Ishikawa (cell line): ENCODE measurements at regions not wholly inside any gene's neighbourhood (a gene's known extent, or its start where the extent isn't known, plus 50 kb on each side); places are given as distances from the start of the nearest gene placed in this dataset.

Experiments used
- CEBPB ChIP-seq: IDR thresholded peaks from 2 replicates; pipeline ENCODE4 v1.6.1; 2012
- CREB1 ChIP-seq: IDR thresholded peaks from 2 replicates; pipeline ENCODE4 v1.6.1; 2012; ENCODE audit warnings: low read depth
- EGR1 ChIP-seq: IDR thresholded peaks from 2 replicates; pipeline ENCODE4 v1.6.1; 2012
- EP300 ChIP-seq: IDR thresholded peaks from 2 replicates; pipeline ENCODE4 v1.6.1; 2012; ENCODE audit warnings: borderline replicate concordance
- FOXM1 ChIP-seq: IDR thresholded peaks from 2 replicates; pipeline ENCODE4 v1.6.1; 2012; ENCODE audit warnings: low read depth, borderline replicate concordance
- NFIC ChIP-seq: IDR thresholded peaks from 2 replicates; pipeline ENCODE4 v1.6.1; 2012
- RAD21 ChIP-seq: IDR thresholded peaks from 2 replicates; pipeline ENCODE4 v1.6.1; 2012; ENCODE audit warnings: low read depth
- REST ChIP-seq: IDR thresholded peaks from 2 replicates; pipeline ENCODE4 v1.6.1; 2012; ENCODE audit warnings: low read depth, mild to moderate bottlenecking
- TAF1 ChIP-seq: IDR thresholded peaks from 2 replicates; pipeline ENCODE4 v1.6.1; 2012; ENCODE audit warnings: low read depth, mild to moderate bottlenecking
- TCF12 ChIP-seq: IDR thresholded peaks from 2 replicates; pipeline ENCODE4 v1.6.1; 2012; ENCODE audit warnings: low read depth
- TEAD4 ChIP-seq: IDR thresholded peaks from 2 replicates; pipeline ENCODE4 v1.6.1; 2012
- USF1 ChIP-seq: IDR thresholded peaks from 2 replicates; pipeline ENCODE4 v1.6.1; 2012
- YY1 ChIP-seq: IDR thresholded peaks from 2 replicates; pipeline ENCODE4 v1.6.1; 2012; ENCODE audit warnings: low read depth
- ZBTB7A ChIP-seq: IDR thresholded peaks from 2 replicates; pipeline ENCODE4 v1.6.1; 2012; ENCODE audit warnings: low read depth
- TF ChIP-seq, protein P1 (sequence below): IDR thresholded peaks from 2 replicates; pipeline ENCODE4 v1.6.1; 2012

DNA sequence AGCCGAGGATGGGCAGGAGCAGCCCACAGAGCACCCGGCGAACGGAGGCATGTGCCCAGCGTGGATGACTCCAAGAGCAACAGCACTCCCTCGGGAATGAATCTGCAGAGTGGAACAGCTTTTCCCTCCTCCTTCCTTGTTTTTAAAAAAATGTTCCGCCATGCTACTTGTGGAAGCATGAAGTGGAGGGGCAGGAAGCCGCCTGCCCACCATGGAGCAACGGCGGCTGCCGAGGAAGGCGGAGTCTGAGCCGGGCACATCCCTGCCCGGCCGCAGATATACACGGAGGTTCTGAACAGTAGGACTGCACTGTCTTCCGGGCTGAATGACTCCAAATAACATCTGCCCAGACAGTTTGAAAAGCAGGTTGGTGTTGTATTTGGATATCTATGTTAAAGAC is 65.2 kb downstream of the SOX1 start:
- no peak for TF ChIP-seq RAD21
- no peak for TF ChIP-seq CREB1
- TF ChIP-seq TAF1: no peak
- no peak for TF ChIP-seq EP300
- TF ChIP-seq NFIC: no peak
- no peak for TF ChIP-seq TEAD4
- no peak for TF ChIP-seq YY1
- no peak for TF ChIP-seq EGR1
- TF ChIP-seq ZBTB7A: no peak
- no peak for TF ChIP-seq FOXM1
- no peak for TF ChIP-seq TCF12
- TF ChIP-seq, protein P1, sequence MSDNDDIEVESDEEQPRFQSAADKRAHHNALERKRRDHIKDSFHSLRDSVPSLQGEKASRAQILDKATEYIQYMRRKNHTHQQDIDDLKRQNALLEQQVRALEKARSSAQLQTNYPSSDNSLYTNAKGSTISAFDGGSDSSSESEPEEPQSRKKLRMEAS: no peak
- TF ChIP-seq REST: no peak
- no peak for TF ChIP-seq USF1
- TF ChIP-seq CEBPB: no peak

GRCh38 chr13:112132619-112133018 is 65.7 kb downstream of the SOX1 start:
- TF ChIP-seq TCF12: no peak
- TF ChIP-seq RAD21: no peak
- TF ChIP-seq TAF1: no peak
- TF ChIP-seq REST: no peak
- TF ChIP-seq YY1: no peak
- TF ChIP-seq USF1: no peak
- no peak for TF ChIP-seq TEAD4
- TF ChIP-seq, protein P1: no peak
- TF ChIP-seq EGR1: no peak
- no peak for TF ChIP-seq FOXM1
- TF ChIP-seq CREB1: no peak
- TF ChIP-seq ZBTB7A: no peak
- TF ChIP-seq CEBPB: no peak
- TF ChIP-seq NFIC: no peak
- TF ChIP-seq EP300: no peak

DNA sequence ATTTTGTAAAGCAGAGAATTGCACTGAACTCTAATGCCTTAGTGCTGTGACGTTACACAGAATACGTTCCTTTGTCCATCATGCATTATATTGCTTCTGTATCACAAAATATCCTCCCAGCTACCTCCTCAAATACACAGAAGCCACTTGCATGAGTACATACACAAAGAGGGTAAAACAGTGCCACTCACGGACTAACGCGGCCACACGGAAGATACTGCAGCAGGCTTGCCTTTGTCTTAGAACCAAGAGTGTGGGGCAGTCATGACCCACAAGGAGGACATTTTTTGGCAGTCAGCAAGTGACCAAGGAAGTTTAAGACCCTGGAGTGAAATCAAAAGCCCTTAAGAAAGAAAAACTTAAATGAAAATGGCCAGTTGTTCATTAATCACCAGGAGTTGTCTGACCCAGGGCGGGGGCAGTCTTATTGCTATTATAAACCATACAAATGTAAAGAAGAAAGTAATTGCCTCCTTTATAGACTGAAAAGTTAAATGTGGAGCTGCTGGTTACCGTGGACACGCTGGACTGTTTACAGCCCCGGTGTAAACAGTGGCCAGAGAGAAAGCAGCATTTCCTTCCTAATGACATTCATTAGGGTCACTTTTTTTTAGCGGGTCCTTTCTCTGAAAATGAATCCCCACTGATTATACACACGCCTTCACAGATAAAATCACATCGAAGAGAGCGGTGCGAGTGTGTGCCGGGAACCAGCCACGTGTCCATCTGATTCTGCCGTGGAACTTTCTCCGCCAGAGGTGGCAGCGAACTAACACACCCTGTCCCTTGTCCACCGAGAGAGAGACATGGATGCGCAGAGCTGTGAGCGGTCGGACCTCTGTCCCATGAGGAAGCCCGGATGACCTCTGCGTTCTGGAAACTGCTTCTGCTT is 66.8 kb downstream of the SOX1 start:
- no peak for TF ChIP-seq TEAD4
- TF ChIP-seq CEBPB: no peak

GRCh38 chr13:112134391-112135075 is 67.6 kb downstream of the SOX1 start:
- TF ChIP-seq EGR1: no peak

- TF ChIP-seq TCF12 (no peak), FOXM1 (no peak), TAF1 (no peak), EGR1 (no peak), YY1 (no peak), EP300 (no peak), NFIC (no peak), USF1 (no peak), REST (no peak), ZBTB7A (no peak), TEAD4 (no peak), CEBPB (no peak), CREB1 (no peak), RAD21 (no peak)
- TF ChIP-seq, protein P1: no peak
Measured at GRCh38 chr13:112136095-112136494, 69.1 kb downstream of the SOX1 start.
